ENCODE measurements at regions not wholly inside any gene's neighbourhood (a gene's known extent, or its start where the extent isn't known, plus 50 kb on each side); places are given as distances from the start of the nearest gene placed in this dataset.

- no peak overlapping the region for H2AFZ ChIP-seq (ENCODE audit: low read length)
- H4K91ac ChIP-seq (replicated peaks; ENCODE audit: insufficient read length, low read length): no peak overlapping the region
- H3K23me2 ChIP-seq (ENCODE audit: low read depth, low read length): no peaks in the 10 kb centered on the region
- H3K79me1 ChIP-seq (ENCODE audit: low read depth, low read length): no peaks in the 10 kb centered on the region
- FAIRE-seq (no peak), DNase-seq (ENCODE audit: low read depth in 1 of 2, low spot score in 2 of 2) (no peak)
- no peak overlapping the region for H3K4me3 ChIP-seq (ENCODE audit: extremely low read depth in 1 of 4, insufficient read depth in 2 of 4, low read depth in 3 of 4, low read length in 4 of 4)
- no peak overlapping the region for H3K14ac ChIP-seq (ENCODE audit: insufficient read length)
- no peak overlapping the region for H2BK15ac ChIP-seq (ENCODE audit: low read length)
- no peak overlapping the region for H2BK20ac ChIP-seq (ENCODE audit: low read length)
- no peak overlapping the region for H3K56ac ChIP-seq (replicated peaks; ENCODE audit: insufficient read length, low read depth, low read length)
- H3K27ac ChIP-seq (ENCODE audit: low read depth, low read length): no peak overlapping the region
- CTCF ChIA-PET (ENCODE audit: partially characterized antibody): interaction anchor here (1.1 kb wide), 1 partner anchor 11 kb away, joined by 3 read pairs; no protein-coding TSS in a partner anchor
- H4K20me1 ChIP-seq (replicated peaks in 1 of 2; ENCODE audit: control insufficient read depth in 1 of 2, insufficient read depth in 2 of 2, low read length in 2 of 2): no peaks in the 10 kb centered on the region
- H4K8ac ChIP-seq (ENCODE audit: extremely low read depth, insufficient read depth, low read length): no peak overlapping the region
- no peak overlapping the region for H3K18ac ChIP-seq (ENCODE audit: extremely low read depth, low read length)
- H2BK5ac ChIP-seq (ENCODE audit: low read depth, low read length): no peak overlapping the region
- no peaks in the 10 kb centered on the region for H3K79me2 ChIP-seq (ENCODE audit: control insufficient read depth in 1 of 2, insufficient read depth in 2 of 2, low read length in 2 of 2)
- no peak overlapping the region for H2AK5ac ChIP-seq (ENCODE audit: low read depth, low read length)
- no peak overlapping the region for H3K4me2 ChIP-seq (ENCODE audit: insufficient read depth in 1 of 2, low read depth in 2 of 2, low read length in 2 of 2)
- H3K4me1 ChIP-seq (replicated peaks in 1 of 4; ENCODE audit: control insufficient read depth in 3 of 4, insufficient read depth in 4 of 4, low read length in 3 of 4): peaks cover 0 to 3% (median 0%) of the 10 kb centered on the region in 4 experiments; a peak in 2 of 7 replicates
- H3K27me3 ChIP-seq (replicated peaks in 1 of 4; ENCODE audit: control insufficient read depth in 3 of 4, extremely low read depth in 1 of 4, insufficient read depth in 3 of 4, low read length in 3 of 4): no peaks in the 10 kb centered on the region
- no peaks in the 10 kb centered on the region for H3K9me3 ChIP-seq (ENCODE audit: insufficient read depth in 2 of 2, low read depth in 1 of 2, low read length in 1 of 2)
- no peaks in the 10 kb centered on the region for H3K36me3 ChIP-seq (ENCODE audit: control insufficient read depth in 2 of 4, insufficient read depth in 4 of 4, low read length in 3 of 4)
- no peak overlapping the region for H2BK120ac ChIP-seq (replicated peaks; ENCODE audit: low read depth, low read length)
- WGBS, 2 experiments (ENCODE audit: extremely low coverage in 1 of 2, insufficient coverage in 1 of 2, insufficient read length in 1 of 2, insufficient replicate concordance in 2 of 2, low coverage in 1 of 2, low lambda C conversion rate in 2 of 2, missing lambda C conversion rate in 1 of 2): 87% methylated on average over 4 of the region's 4 CpGs; no CpG with 5 or more reads in 1 of the 2 experiments
- no peak overlapping the region for H3K9ac ChIP-seq (replicated peaks in 1 of 4; ENCODE audit: extremely low read depth in 1 of 4, low read depth in 3 of 4, low read length in 3 of 4)
- POLR2A ChIA-PET (ENCODE audit: partially characterized antibody): no interaction called here
- no peak overlapping the region for H2BK12ac ChIP-seq (ENCODE audit: low read depth, low read length)
- no peak overlapping the region for H3K23ac ChIP-seq (ENCODE audit: insufficient read length)
- no peak overlapping the region for H4K5ac ChIP-seq (ENCODE audit: insufficient read length, low read depth, low read length)
- no peak overlapping the region for H3K4ac ChIP-seq (replicated peaks; ENCODE audit: insufficient read length, low read depth, low read length)
- no peak for TF ChIP-seq SP1 (IDR thresholded peaks at IDR 0.05; ENCODE audit: low read depth, low read length)
- TF ChIP-seq RNF2 (IDR thresholded peaks at IDR 0.05; ENCODE audit: borderline replicate concordance, low read depth, low read length, missing control alignments, poor library complexity, severe bottlenecking): no peak
- TF ChIP-seq USF2 (IDR thresholded peaks at IDR 0.05; ENCODE audit: low read length): no peak
- no peak for TF ChIP-seq SP4 (IDR thresholded peaks at IDR 0.05; ENCODE audit: low read length)
- TF ChIP-seq KDM4A (IDR thresholded peaks at IDR 0.05; ENCODE audit: low read depth, low read length, severe bottlenecking): no peak
- TF ChIP-seq BACH1 (IDR thresholded peaks at IDR 0.05; ENCODE audit: low read length): no peak
- no peak for TF ChIP-seq EZH2 (IDR thresholded peaks at IDR 0.05; ENCODE audit: low read depth, low read length, severe bottlenecking)
- TF ChIP-seq GTF2F1 (IDR thresholded peaks at IDR 0.05; ENCODE audit: borderline replicate concordance, low read depth, low read length): no peak
- no peak for TF ChIP-seq ATF2 (IDR thresholded peaks at IDR 0.05; ENCODE audit: low read length)
- no peak for TF ChIP-seq CEBPB (IDR thresholded peaks at IDR 0.05; ENCODE audit: low read depth, low read length)
- no peak for TF ChIP-seq POLR2AphosphoS5 (IDR thresholded peaks at IDR 0.05; ENCODE audit: low read depth, low read length)
These were observed 141.1 kb upstream of the KIT start for GRCh38 chr4:54516556-54517215.
